Suprapubic skin (tissue), 3 donors: ENCODE measurements at regions not wholly inside any gene's neighbourhood (a gene's known extent, or its start where the extent isn't known, plus 50 kb on each side); places are given as distances from the start of the nearest gene placed in this dataset.

Experiments used
- CTCF ChIP-seq, 2 donors: fragments of 200-600 bp in 1 of 2; fragments of 450-650 bp in 1 of 2; sonication (generic) in 1 of 2; IDR thresholded peaks; one replicate each; pipeline ENCODE4 v1.5.1; 2016 to 2019; ENCODE audit warnings: antibody characterized with exemption in 2 of 2, mild to moderate bottlenecking in 1 of 2, moderate library complexity in 1 of 2
- EP300 ChIP-seq: sonication (generic); formaldehyde crosslinking; IDR thresholded peaks from one replicate; pipeline ENCODE4 v1.6.1; 2017; ENCODE audit warnings: antibody characterized with exemption

GRCh38 chr3:176078906-176079305 is 1118.4 kb downstream of the TBL1XR1 start:
- TF ChIP-seq EP300 (no peak), CTCF (IDR thresholded peaks at IDR 0.05) (no peak)
